ENCODE measurements at regions not wholly inside any gene's neighbourhood (a gene's known extent, or its start where the extent isn't known, plus 50 kb on each side); places are given as distances from the start of the nearest gene placed in this dataset.
A peak's percentile ranks its signal among the peaks of the same experiment; 100 is the strongest.

DNA sequence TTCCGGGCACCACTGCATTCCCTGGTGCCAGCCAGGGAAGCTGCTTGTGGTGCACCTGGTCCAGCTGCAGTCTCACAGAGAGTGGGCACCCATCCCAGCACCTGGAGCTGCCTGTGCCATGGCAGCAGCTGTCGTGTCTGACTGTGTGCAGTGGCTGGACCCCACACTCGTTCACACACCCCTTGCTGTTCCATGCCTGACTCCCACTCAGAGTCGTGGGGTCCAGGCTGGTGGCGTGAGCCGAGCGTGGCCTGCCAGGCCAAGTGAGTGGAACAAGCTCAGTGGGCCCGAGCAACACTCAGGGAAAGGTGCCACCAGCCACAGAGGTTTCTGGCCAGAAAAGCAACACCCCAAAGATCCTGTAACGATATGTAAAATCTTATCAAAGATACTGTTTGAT lies 97.2 kb upstream of the KCNK1 start:
- no peaks in the 10 kb centered on the region for H3K9me3 ChIP-seq (replicated peaks)
- H3K4me1 ChIP-seq = no peaks in the 10 kb centered on the region
- DNase-seq = no peak
- TF ChIP-seq, protein P1, sequence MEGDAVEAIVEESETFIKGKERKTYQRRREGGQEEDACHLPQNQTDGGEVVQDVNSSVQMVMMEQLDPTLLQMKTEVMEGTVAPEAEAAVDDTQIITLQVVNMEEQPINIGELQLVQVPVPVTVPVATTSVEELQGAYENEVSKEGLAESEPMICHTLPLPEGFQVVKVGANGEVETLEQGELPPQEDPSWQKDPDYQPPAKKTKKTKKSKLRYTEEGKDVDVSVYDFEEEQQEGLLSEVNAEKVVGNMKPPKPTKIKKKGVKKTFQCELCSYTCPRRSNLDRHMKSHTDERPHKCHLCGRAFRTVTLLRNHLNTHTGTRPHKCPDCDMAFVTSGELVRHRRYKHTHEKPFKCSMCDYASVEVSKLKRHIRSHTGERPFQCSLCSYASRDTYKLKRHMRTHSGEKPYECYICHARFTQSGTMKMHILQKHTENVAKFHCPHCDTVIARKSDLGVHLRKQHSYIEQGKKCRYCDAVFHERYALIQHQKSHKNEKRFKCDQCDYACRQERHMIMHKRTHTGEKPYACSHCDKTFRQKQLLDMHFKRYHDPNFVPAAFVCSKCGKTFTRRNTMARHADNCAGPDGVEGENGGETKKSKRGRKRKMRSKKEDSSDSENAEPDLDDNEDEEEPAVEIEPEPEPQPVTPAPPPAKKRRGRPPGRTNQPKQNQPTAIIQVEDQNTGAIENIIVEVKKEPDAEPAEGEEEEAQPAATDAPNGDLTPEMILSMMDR (IDR thresholded peaks at IDR 0.05; ENCODE audit: borderline replicate concordance) = no peak
- peaks cover 5% of the 10 kb centered on the region for H3K27me3 ChIP-seq (ENCODE audit: low read depth)
- H3K27ac ChIP-seq (replicated peaks) = no peak overlapping the region
- H3K4me3 ChIP-seq = no peak overlapping the region
- intact Hi-C loops (cut with micrococcal nuclease) = no loop called here
- no peaks in the 10 kb centered on the region for H3K36me3 ChIP-seq

DNA sequence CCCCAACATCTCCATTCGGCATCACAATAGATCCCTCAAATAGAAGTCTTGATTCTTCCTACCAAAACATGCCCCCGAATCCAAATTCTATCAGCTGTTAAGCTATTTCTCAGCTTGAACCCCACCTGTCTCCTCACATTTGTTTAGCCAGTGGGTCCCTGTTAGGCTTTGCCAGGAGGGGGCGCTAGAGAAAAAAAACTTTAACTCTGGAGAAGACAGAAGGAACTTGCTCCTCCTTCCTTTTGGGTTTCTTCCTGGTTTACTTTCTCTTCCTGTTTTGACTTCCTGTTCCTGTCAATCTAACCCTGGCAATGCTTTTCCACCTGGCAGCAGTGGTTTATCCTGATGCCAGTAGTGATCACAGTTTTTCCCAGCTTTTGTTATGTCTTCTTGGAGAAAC lies 95.6 kb upstream of the KCNK1 start:
- Histone ChIP-seq H3K36me3 (no peaks in the 10 kb centered on the region), H3K27me3 (ENCODE audit: low read depth) (peaks cover 6% of the 10 kb centered on the region), H3K4me1 (no peaks in the 10 kb centered on the region), H3K27ac (replicated peaks) (no peak overlapping the region), H3K9me3 (replicated peaks) (no peaks in the 10 kb centered on the region), H3K4me3 (no peak overlapping the region)
- intact Hi-C loops (cut with micrococcal nuclease) = no loop called here
- no peak for DNase-seq
- TF ChIP-seq, protein P1 (IDR thresholded peaks at IDR 0.05; ENCODE audit: borderline replicate concordance) = peak; percentile 65

GRCh38 chr1:233520261-233521191 lies 93.4 kb upstream of the KCNK1 start:
- Histone ChIP-seq H3K36me3 (no peaks in the 10 kb centered on the region), H3K4me3 (no peak overlapping the region), H3K4me1 (no peaks in the 10 kb centered on the region), H3K27ac (replicated peaks) (no peak overlapping the region), H3K9me3 (replicated peaks) (no peaks in the 10 kb centered on the region), H3K27me3 (ENCODE audit: low read depth) (peaks cover 6% of the 10 kb centered on the region)
- intact Hi-C loops (cut with micrococcal nuclease) = no loop called here
- TF ChIP-seq, protein P1 (IDR thresholded peaks at IDR 0.05; ENCODE audit: borderline replicate concordance) = no peak
- DNase-seq = no peak

DNA sequence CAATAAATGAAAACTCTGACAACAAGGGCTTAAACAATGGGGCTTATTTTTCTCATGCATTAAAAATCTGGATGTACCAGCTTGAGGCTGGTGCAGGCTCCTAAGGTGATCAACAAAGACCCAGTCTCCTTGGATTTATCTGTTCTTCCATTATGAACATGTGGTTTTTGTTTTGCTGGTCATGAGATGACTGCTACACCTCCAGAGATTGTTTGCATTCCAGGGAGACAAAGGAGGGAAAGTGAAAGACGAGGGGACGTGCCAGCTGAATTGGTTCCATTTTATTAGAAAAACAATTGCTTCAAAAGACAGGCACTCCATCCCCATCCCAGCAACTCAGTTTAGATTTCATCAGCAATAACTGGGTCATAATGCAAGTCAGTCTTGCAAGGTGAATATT lies 90.9 kb upstream of the KCNK1 start:
- intact Hi-C loops (cut with micrococcal nuclease) = no loop called here
- Histone ChIP-seq H3K9me3 (replicated peaks) (no peaks in the 10 kb centered on the region), H3K4me1 (no peaks in the 10 kb centered on the region), H3K4me3 (no peak overlapping the region), H3K27me3 (ENCODE audit: low read depth) (peaks cover 6% of the 10 kb centered on the region), H3K36me3 (no peaks in the 10 kb centered on the region), H3K27ac (replicated peaks) (no peak overlapping the region)
- no peak for DNase-seq
- TF ChIP-seq, protein P1 (IDR thresholded peaks at IDR 0.05; ENCODE audit: borderline replicate concordance) = no peak

DNA sequence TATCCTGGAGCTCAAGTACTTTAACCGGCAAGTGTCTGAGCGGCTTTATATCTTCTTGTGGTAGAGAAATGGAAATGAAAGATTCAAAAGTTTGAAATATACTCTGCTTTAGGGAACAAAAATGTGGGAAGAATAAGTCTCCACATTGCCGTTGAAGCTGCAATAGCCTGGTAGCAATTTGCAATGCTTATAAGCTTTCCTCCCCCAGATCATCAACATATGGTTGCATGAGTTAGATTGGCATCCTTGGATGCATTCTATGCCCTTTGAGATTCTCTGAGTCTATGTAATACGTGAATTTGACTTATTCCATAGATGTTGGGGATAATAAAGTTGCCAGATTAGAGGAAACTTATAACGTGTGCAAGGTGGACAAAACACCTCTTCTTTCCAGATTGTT lies 86.1 kb upstream of the KCNK1 start:
- Histone ChIP-seq H3K9me3 (replicated peaks) (peaks cover 21% of the 10 kb centered on the region), H3K36me3 (no peaks in the 10 kb centered on the region), H3K27me3 (ENCODE audit: low read depth) (no peaks in the 10 kb centered on the region), H3K4me1 (no peaks in the 10 kb centered on the region), H3K4me3 (no peak overlapping the region), H3K27ac (replicated peaks) (no peak overlapping the region)
- no peak for DNase-seq
- intact Hi-C loops (cut with micrococcal nuclease) = no loop called here
- TF ChIP-seq, protein P1 (IDR thresholded peaks at IDR 0.05; ENCODE audit: borderline replicate concordance) = no peak

Data from left ventricle myocardium inferior (tissue), 1 donor.